Dendritic cell treated with granulocyte-macrophage colony-stimulating factor and Interleukin-4, amounts not matched to agents 40 ng/mL and 50 ng/mL, for 4 days (primary cell): ENCODE measurements at regions not wholly inside any gene's neighbourhood (a gene's known extent, or its start where the extent isn't known, plus 50 kb on each side); places are given as distances from the start of the nearest gene placed in this dataset.
"Not testable (repeated sequence)": the region's sequence is repeated elsewhere in the genome, so short reads cannot be mapped to it uniquely, and the experiment has no call there.

Source experiments
- H3K27ac Mint-ChIP-seq: one replicate; pipeline ENCODE4 v1.8.0; 2022; ENCODE audit warnings: mild to moderate bottlenecking, mixed read lengths
- H3K27me3 Mint-ChIP-seq: one replicate; pipeline ENCODE4 v1.8.0; 2022; ENCODE audit warnings: mild to moderate bottlenecking, mixed read lengths
- H3K36me3 Mint-ChIP-seq: one replicate; pipeline ENCODE4 v1.8.0; 2022; ENCODE audit warnings: low read depth, mixed read lengths
- H3K4me1 Mint-ChIP-seq: one replicate; pipeline ENCODE4 v1.8.0; 2022; ENCODE audit warnings: low read depth, mixed read lengths
- H3K4me3 Mint-ChIP-seq: one replicate; pipeline ENCODE4 v1.8.0; 2022; ENCODE audit warnings: mild to moderate bottlenecking, moderate library complexity, mixed read lengths
- H3K9me3 Mint-ChIP-seq: one replicate; pipeline ENCODE4 v1.8.0; 2022; ENCODE audit warnings: mixed read lengths
- intact Hi-C: fragments of 100-400 bp; cut with micrococcal nuclease; formaldehyde crosslinking; loops from one replicate; pipeline ENCODE4 v1.15.0; 2022

DNA sequence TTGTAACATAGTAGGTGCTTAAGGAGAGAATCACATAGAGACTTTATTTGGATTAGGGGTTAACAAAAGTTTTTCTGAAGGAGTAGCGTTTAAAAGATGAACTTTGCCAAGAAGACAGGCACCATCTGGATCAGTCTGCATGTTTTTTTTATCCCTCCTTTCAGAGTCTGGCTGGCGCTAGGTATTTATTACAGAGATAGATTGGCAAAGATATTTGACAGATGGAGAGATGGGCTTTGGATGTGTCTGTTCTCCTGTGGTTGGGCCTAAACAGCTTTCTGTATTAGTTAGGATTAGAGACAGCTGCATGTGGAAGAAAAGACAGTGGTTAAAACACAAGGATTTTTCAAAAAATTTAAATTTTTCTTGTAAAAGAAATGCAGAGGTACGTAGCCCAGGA is 133.9 kb downstream of the C12orf75 start:
- no peak overlapping the region for H3K27ac Mint-ChIP-seq

GRCh38 chr12:105466231-105466900 is 135.9 kb downstream of the C12orf75 start:
- no peaks in the 10 kb centered on the region for H3K4me1 Mint-ChIP-seq
- H3K27me3 Mint-ChIP-seq, result peaks cover 6% of the 10 kb centered on the region
- intact Hi-C loops, result no loop called here
- H3K9me3 Mint-ChIP-seq, result no peaks in the 10 kb centered on the region
- H3K27ac Mint-ChIP-seq, result no peak overlapping the region
- H3K36me3 Mint-ChIP-seq, result no peaks in the 10 kb centered on the region
- H3K4me3 Mint-ChIP-seq, result no peak overlapping the region

More for the DNA sequence above, 133.9 kb downstream of the C12orf75 start:
- Mint-ChIP-seq H3K9me3 (no peaks in the 10 kb centered on the region), H3K4me1 (no peaks in the 10 kb centered on the region), H3K36me3 (no peaks in the 10 kb centered on the region), H3K27me3 (peaks cover 6% of the 10 kb centered on the region), H3K4me3 (no peak overlapping the region)
- intact Hi-C loops, result no loop called here

DNA sequence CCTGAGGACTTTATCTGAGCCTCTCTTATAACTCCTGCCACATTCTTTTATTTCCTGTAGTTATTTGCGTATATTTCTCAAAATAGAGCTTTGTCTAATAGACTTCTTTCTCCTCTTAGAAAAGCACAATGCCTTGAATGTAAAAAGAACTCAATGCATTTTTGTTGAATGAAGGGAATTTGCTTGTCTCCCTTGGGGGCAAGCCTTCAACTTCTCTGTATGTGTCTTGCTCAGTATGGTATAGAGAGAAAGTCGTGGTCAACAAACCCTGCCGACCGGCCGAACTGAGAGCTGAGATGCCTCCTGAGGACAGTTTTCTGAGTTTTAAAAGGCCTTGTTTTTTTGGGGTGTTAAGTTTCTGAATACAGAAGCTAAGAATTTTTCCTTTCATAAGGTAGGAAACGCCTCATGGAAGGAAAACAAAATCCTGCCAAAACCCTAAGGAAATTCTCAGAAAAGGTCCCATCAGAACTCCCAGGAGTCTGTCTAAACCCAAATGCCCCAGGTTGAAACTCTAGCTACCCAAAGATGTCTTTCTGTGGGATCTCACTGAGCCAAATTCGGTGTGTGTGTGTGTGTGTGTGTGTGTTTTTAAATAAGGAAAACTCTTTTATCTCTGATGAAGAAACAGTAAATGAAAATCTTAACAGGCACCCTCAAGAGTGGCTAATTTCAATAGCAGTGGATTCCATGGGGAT is 136.6 kb downstream of the C12orf75 start:
- intact Hi-C loops, result no loop called here
- Mint-ChIP-seq H3K4me1 (no peaks in the 10 kb centered on the region), H3K27me3 (peaks cover 6% of the 10 kb centered on the region), H3K36me3 (no peaks in the 10 kb centered on the region), H3K27ac (no peak overlapping the region), H3K4me3 (no peak overlapping the region), H3K9me3 (no peaks in the 10 kb centered on the region)

DNA sequence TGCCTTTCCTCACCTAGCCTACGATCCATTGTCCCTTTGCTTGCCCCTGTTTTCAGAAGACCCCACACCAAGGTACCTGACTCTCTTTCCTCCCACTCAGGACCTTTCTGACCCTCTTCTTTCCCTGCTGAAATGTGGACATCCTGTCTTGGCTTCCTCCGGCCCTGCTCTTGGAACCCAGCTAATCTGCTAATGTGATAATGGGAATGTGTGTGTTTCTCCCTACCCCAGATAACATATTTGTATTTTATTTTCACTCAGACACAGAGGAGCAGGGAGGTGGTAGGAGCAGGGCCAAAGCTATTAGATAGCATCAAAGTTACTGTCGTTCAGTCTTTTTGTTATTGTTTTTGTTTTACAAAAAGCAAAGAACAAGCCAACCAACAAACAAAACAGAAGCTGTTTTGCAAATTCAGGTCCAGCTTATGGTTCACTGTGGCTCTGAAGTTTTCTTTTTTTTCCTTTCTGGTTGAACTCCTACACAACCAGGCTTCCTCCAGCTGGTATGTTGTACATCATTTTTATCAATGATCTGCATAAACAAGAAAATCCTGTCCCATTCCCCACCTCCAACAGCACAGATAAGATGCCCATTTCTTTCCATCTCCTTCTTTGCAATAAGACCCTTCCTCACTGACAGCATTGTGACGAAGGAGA is 137.3 kb downstream of the C12orf75 start:
- intact Hi-C loops, result no loop called here
- Mint-ChIP-seq H3K4me3 (no peak overlapping the region), H3K27me3 (peaks cover 6% of the 10 kb centered on the region), H3K9me3 (no peaks in the 10 kb centered on the region), H3K36me3 (no peaks in the 10 kb centered on the region), H3K4me1 (no peaks in the 10 kb centered on the region), H3K27ac (no peak overlapping the region)

DNA sequence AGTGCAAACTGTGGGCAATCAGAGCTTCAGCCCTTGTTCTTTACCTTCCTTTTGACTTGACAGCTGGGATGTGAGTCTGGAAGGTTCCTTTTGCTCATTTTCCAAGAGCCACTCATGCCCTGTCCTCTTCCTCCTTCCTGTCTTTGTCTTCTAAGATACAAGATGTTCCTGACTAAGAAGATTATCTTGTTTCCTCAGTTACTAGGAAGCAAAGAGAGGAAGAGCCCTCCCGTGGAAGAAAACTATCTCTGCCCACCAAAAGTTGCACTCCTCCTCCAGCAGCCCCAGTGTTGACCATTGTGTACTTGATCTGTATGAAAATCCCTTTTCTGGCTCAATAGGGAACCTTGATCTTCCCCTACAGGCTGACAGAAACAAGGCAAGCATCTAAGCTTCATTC is 138.0 kb downstream of the C12orf75 start:
- Mint-ChIP-seq H3K4me3 (no peak overlapping the region), H3K9me3 (no peaks in the 10 kb centered on the region), H3K27me3 (peaks cover 6% of the 10 kb centered on the region), H3K27ac (no peak overlapping the region), H3K4me1 (no peaks in the 10 kb centered on the region), H3K36me3 (no peaks in the 10 kb centered on the region)
- intact Hi-C loops, result no loop called here

DNA sequence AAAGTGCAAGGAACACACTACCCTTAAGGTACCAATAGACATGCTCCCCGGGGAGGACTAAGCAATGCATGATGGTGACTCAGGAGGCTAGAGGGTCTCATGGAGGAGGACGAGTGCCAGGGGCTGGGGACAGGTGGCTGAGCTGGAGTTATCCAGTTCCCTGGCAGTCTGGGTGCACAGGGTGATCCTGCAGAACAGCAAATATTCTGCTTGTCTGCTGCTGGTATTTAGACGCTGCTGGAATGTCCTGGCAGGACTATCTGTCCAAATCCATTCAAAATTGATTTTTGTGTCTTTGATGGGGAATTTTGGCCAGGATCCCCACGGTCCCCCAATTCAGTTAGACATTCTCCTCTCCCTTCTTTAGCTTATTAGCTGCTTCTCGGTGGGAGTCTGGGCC is 138.7 kb downstream of the C12orf75 start:
- no peaks in the 10 kb centered on the region for H3K4me1 Mint-ChIP-seq
- intact Hi-C loops, result no loop called here
- H3K36me3 Mint-ChIP-seq, result no peaks in the 10 kb centered on the region
- H3K27me3 Mint-ChIP-seq, result peaks cover 6% of the 10 kb centered on the region
- no peak overlapping the region for H3K4me3 Mint-ChIP-seq
- no peak overlapping the region for H3K27ac Mint-ChIP-seq
- H3K9me3 Mint-ChIP-seq, result no peaks in the 10 kb centered on the region

- intact Hi-C loops, result no loop called here
- peaks cover 6% of the 10 kb centered on the region for H3K27me3 Mint-ChIP-seq
- H3K4me3 Mint-ChIP-seq, result no peak overlapping the region
- no peaks in the 10 kb centered on the region for H3K36me3 Mint-ChIP-seq
- H3K27ac Mint-ChIP-seq, result no peak overlapping the region
- no peaks in the 10 kb centered on the region for H3K9me3 Mint-ChIP-seq
- H3K4me1 Mint-ChIP-seq, result no peaks in the 10 kb centered on the region
Observed at GRCh38 chr12:105469701-105470100, 139.2 kb downstream of the C12orf75 start.

DNA sequence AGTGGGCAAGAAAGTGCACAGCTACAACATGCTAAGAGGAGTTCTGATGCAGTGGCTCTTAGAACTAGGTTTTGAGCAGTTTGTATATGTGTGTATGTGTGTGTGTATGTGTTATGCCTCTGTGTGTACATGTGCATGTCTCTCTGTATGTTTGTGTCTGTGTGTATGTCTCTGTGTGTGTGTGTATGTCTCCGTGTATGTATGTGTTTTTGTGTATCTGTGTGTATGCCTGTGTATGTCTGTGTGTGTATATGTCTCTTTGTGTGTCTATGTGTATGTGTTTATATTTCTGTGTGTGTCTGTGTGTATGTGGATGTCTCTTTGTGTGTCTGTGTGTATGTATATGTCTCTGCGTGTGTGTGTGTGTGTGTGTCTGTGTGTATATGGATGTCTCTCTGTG is 139.6 kb downstream of the C12orf75 start:
- Mint-ChIP-seq H3K9me3 (no peaks in the 10 kb centered on the region), H3K4me1 (no peaks in the 10 kb centered on the region), H3K27me3 (peaks cover 6% of the 10 kb centered on the region), H3K4me3 (no peak overlapping the region), H3K36me3 (no peaks in the 10 kb centered on the region), H3K27ac (no peak overlapping the region)
- intact Hi-C loops, result no loop called here

GRCh38 chr12:105470601-105471000 is 140.1 kb downstream of the C12orf75 start:
- Mint-ChIP-seq H3K27ac (no peak overlapping the region), H3K27me3 (peaks cover 6% of the 10 kb centered on the region), H3K36me3 (no peaks in the 10 kb centered on the region), H3K4me1 (no peaks in the 10 kb centered on the region), H3K9me3 (no peaks in the 10 kb centered on the region), H3K4me3 (no peak overlapping the region)
- intact Hi-C loops, result no loop called here

- Mint-ChIP-seq H3K9me3 (no peaks in the 10 kb centered on the region), H3K4me3 (no peak overlapping the region), H3K36me3 (no peaks in the 10 kb centered on the region), H3K4me1 (no peaks in the 10 kb centered on the region), H3K27ac (no peak overlapping the region), H3K27me3 (no peaks in the 10 kb centered on the region)
- intact Hi-C loops, result no loop called here
Observed at GRCh38 chr12:105474672-105475071, 144.2 kb downstream of the C12orf75 start.

- H3K36me3 Mint-ChIP-seq, result no peaks in the 10 kb centered on the region
- no peaks in the 10 kb centered on the region for H3K9me3 Mint-ChIP-seq
- H3K27ac Mint-ChIP-seq, result no peak overlapping the region
- no peaks in the 10 kb centered on the region for H3K4me1 Mint-ChIP-seq
- H3K27me3 Mint-ChIP-seq, result no peaks in the 10 kb centered on the region
- no peak overlapping the region for H3K4me3 Mint-ChIP-seq
- intact Hi-C loops, result no loop called here
Observed at GRCh38 chr12:105476616-105477015, 146.1 kb downstream of the C12orf75 start.

DNA sequence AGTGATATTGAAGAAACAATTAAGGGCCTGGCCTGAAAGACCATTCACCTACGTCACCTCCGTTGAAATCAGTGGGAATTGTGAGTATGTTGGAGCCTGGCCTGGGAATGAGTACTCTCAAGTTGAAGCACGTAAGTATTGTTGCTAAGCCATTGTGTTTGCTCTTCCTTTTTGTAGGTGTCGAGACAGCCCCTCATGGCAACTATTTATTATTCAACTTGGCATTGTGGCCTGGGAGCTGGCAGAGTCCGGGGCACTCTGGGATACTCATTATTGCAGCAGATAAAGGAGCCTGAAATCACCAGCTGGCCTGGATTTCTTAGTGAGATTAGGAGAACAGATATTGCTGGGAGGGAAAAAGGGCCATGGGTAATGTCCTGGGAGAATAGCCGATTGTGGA is 147.4 kb downstream of the C12orf75 start:
- H3K27me3 Mint-ChIP-seq, result no peaks in the 10 kb centered on the region
- H3K4me1 Mint-ChIP-seq, result no peaks in the 10 kb centered on the region
- no peak overlapping the region for H3K4me3 Mint-ChIP-seq
- no peaks in the 10 kb centered on the region for H3K36me3 Mint-ChIP-seq
- H3K27ac Mint-ChIP-seq, result no peak overlapping the region
- intact Hi-C loops, result no loop called here
- no peaks in the 10 kb centered on the region for H3K9me3 Mint-ChIP-seq

DNA sequence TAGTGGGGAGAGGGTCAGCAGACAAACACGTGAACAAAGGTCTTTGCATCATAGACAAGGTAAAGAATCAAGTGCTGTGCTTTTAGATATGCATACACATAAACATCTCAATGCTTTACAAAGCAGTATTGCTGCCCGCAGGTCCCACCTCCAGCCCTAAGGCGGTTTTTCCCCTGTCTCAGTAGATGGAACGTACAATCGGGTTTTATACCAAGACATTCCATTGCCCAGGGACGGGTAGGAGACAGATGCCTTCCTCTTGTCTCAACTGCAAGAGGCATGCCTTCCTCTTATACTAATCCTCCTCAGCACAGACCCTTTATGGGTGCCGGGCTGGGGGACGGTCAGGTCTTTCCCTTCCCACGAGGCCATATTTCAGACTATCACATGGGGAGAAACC is 148.3 kb downstream of the C12orf75 start:
- H3K4me1 Mint-ChIP-seq, H3K36me3 Mint-ChIP-seq, H3K27ac Mint-ChIP-seq, H3K9me3 Mint-ChIP-seq, H3K27me3 Mint-ChIP-seq, intact Hi-C loops, H3K4me3 Mint-ChIP-seq: not testable (repeated sequence)

GRCh38 chr12:105479710-105480109 is 149.2 kb downstream of the C12orf75 start:
- Mint-ChIP-seq H3K27me3 (no peaks in the 10 kb centered on the region), H3K9me3 (no peaks in the 10 kb centered on the region), H3K27ac (no peak overlapping the region), H3K36me3 (no peaks in the 10 kb centered on the region), H3K4me1 (no peaks in the 10 kb centered on the region), H3K4me3 (no peak overlapping the region)
- intact Hi-C loops, result no loop called here
